Mammary epithelial cell (primary cell): ENCODE measurements at regions not wholly inside any gene's neighbourhood (a gene's known extent, or its start where the extent isn't known, plus 50 kb on each side); places are given as distances from the start of the nearest gene placed in this dataset.

Experiments used
- EZH2 ChIP-seq: IDR thresholded peaks from 2 replicates; pipeline ENCODE4 v1.6.1; 2012; ENCODE audit warnings: low read length, inconsistent platforms, borderline replicate concordance
- TF ChIP-seq, protein P1 (sequence below), 2 donors: IDR thresholded peaks in 1 of 2; conservative IDR thresholded peaks in 1 of 2; 2 replicates each; pipeline ENCODE4 v1.5.1; 2011 to 2012; ENCODE audit warnings: inconsistent platforms in 2 of 2, low read length in 2 of 2, mild to moderate bottlenecking in 2 of 2, control low read depth in 1 of 2, low read depth in 1 of 2; ENCODE audit not compliant: insufficient read depth in 1 of 2; ENCODE audit errors: extremely low read depth in 1 of 2

DNA sequence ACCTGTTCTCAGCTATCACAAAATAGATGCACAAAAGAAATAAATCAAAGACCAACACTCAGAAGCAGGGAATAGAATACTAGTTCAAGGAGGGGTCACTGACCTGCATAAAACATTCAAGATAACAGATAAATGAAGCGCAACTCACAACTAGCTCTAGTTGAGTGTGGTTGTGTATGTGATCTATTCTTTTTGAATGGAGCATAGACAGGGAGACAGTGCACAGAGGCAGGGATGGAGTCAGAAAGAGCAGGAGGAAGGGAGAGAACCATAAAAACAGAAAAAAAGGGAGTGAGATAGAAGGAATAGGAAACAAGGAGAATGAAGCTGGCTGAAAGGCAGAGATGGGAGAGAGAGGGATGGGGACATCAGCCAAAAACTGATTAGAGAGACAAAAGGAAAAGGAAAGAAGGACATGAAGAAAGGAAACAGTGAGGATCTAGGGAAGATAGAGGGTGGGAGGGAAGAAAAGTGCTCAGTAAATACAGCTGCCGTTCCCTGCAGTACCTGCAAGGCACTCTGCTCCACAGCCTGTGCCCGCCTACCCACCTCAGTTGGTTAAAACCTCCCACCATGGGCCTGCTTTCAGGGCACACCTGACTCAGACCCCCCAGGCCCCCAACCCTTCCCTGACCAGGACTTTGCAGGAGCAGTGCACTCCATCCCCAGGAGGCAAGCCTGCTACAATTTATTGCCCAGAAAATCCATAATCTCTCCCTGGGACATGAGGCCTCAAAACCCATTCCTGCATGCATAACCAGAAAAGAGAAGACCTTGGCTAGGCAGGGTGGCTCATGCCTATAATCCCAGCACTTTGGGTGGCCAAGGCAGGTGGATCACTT, 385.2 kb upstream of the POU3F1 start:
- no peak for TF ChIP-seq EZH2
- TF ChIP-seq, protein P1, sequence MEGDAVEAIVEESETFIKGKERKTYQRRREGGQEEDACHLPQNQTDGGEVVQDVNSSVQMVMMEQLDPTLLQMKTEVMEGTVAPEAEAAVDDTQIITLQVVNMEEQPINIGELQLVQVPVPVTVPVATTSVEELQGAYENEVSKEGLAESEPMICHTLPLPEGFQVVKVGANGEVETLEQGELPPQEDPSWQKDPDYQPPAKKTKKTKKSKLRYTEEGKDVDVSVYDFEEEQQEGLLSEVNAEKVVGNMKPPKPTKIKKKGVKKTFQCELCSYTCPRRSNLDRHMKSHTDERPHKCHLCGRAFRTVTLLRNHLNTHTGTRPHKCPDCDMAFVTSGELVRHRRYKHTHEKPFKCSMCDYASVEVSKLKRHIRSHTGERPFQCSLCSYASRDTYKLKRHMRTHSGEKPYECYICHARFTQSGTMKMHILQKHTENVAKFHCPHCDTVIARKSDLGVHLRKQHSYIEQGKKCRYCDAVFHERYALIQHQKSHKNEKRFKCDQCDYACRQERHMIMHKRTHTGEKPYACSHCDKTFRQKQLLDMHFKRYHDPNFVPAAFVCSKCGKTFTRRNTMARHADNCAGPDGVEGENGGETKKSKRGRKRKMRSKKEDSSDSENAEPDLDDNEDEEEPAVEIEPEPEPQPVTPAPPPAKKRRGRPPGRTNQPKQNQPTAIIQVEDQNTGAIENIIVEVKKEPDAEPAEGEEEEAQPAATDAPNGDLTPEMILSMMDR (conservative IDR thresholded peaks at IDR 0.05 in 1 of 2, IDR thresholded peaks at IDR 0.05 in 1 of 2; ENCODE audit: extremely low read depth in 1 of 2, insufficient read depth in 1 of 2, low read depth in 1 of 2, low read length in 2 of 2): no peak
